ENCODE measurements at regions not wholly inside any gene's neighbourhood (a gene's known extent, or its start where the extent isn't known, plus 50 kb on each side); places are given as distances from the start of the nearest gene placed in this dataset.

DNA sequence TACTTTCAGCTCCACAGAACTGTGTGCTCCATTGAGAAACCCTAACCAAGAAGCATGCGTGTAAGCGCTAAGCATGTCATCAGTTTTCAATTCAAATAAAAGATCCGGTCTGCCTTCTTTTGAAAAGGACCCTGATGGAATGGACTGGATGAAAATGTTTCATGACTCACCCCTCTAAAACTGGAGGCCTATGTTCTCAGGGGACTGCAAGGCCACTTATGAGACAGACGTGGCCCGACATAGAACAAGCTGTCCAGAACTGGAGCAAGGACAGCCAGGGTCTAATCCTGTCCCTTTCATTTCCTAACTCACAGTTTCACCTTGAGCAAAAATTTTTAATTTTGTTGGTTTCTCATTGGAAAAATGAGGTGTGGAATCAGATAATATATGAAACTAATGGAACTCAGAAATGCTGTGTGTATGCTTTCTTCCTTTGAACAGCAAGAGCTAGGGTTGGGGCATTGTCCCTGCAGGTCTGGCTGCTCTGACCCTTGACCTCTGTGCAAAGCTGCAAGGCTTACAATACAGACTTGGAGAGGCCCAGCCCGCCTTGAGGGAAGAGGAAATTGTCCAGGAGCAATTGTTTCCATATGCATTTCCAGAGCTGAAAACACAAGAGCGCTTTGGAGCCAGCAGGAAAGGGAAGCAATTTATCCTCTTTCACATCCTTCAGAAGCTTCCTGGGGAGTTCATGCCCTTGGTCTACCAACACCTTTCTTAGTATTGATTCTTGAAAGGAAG, 553.4 kb upstream of the KLF12 start (continued):
- no peak for TF ChIP-seq GTF2F1 (IDR thresholded peaks at IDR 0.05; ENCODE audit: borderline replicate concordance, low read depth, low read length)
- TF ChIP-seq TCF12 (IDR thresholded peaks at IDR 0.05; ENCODE audit: low read depth, low read length): no peak
- no peak for TF ChIP-seq BACH1 (IDR thresholded peaks at IDR 0.05; ENCODE audit: low read length)
- TF ChIP-seq, protein P1, sequence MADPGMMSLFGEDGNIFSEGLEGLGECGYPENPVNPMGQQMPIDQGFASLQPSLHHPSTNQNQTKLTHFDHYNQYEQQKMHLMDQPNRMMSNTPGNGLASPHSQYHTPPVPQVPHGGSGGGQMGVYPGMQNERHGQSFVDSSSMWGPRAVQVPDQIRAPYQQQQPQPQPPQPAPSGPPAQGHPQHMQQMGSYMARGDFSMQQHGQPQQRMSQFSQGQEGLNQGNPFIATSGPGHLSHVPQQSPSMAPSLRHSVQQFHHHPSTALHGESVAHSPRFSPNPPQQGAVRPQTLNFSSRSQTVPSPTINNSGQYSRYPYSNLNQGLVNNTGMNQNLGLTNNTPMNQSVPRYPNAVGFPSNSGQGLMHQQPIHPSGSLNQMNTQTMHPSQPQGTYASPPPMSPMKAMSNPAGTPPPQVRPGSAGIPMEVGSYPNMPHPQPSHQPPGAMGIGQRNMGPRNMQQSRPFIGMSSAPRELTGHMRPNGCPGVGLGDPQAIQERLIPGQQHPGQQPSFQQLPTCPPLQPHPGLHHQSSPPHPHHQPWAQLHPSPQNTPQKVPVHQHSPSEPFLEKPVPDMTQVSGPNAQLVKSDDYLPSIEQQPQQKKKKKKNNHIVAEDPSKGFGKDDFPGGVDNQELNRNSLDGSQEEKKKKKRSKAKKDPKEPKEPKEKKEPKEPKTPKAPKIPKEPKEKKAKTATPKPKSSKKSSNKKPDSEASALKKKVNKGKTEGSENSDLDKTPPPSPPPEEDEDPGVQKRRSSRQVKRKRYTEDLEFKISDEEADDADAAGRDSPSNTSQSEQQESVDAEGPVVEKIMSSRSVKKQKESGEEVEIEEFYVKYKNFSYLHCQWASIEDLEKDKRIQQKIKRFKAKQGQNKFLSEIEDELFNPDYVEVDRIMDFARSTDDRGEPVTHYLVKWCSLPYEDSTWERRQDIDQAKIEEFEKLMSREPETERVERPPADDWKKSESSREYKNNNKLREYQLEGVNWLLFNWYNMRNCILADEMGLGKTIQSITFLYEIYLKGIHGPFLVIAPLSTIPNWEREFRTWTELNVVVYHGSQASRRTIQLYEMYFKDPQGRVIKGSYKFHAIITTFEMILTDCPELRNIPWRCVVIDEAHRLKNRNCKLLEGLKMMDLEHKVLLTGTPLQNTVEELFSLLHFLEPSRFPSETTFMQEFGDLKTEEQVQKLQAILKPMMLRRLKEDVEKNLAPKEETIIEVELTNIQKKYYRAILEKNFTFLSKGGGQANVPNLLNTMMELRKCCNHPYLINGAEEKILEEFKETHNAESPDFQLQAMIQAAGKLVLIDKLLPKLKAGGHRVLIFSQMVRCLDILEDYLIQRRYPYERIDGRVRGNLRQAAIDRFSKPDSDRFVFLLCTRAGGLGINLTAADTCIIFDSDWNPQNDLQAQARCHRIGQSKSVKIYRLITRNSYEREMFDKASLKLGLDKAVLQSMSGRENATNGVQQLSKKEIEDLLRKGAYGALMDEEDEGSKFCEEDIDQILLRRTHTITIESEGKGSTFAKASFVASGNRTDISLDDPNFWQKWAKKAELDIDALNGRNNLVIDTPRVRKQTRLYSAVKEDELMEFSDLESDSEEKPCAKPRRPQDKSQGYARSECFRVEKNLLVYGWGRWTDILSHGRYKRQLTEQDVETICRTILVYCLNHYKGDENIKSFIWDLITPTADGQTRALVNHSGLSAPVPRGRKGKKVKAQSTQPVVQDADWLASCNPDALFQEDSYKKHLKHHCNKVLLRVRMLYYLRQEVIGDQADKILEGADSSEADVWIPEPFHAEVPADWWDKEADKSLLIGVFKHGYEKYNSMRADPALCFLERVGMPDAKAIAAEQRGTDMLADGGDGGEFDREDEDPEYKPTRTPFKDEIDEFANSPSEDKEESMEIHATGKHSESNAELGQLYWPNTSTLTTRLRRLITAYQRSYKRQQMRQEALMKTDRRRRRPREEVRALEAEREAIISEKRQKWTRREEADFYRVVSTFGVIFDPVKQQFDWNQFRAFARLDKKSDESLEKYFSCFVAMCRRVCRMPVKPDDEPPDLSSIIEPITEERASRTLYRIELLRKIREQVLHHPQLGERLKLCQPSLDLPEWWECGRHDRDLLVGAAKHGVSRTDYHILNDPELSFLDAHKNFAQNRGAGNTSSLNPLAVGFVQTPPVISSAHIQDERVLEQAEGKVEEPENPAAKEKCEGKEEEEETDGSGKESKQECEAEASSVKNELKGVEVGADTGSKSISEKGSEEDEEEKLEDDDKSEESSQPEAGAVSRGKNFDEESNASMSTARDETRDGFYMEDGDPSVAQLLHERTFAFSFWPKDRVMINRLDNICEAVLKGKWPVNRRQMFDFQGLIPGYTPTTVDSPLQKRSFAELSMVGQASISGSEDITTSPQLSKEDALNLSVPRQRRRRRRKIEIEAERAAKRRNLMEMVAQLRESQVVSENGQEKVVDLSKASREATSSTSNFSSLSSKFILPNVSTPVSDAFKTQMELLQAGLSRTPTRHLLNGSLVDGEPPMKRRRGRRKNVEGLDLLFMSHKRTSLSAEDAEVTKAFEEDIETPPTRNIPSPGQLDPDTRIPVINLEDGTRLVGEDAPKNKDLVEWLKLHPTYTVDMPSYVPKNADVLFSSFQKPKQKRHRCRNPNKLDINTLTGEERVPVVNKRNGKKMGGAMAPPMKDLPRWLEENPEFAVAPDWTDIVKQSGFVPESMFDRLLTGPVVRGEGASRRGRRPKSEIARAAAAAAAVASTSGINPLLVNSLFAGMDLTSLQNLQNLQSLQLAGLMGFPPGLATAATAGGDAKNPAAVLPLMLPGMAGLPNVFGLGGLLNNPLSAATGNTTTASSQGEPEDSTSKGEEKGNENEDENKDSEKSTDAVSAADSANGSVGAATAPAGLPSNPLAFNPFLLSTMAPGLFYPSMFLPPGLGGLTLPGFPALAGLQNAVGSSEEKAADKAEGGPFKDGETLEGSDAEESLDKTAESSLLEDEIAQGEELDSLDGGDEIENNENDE (IDR thresholded peaks at IDR 0.05; ENCODE audit: insufficient replicate concordance, low read length): no peak
- no peak for TF ChIP-seq EZH2 (IDR thresholded peaks at IDR 0.05; ENCODE audit: low read depth, low read length, severe bottlenecking)
